PC-9 (cell line): ENCODE measurements at regions not wholly inside any gene's neighbourhood (a gene's known extent, or its start where the extent isn't known, plus 50 kb on each side); places are given as distances from the start of the nearest gene placed in this dataset.

Experiments
- EZH2 ChIP-seq: fragments of 200-600 bp; sonication (generic); IDR thresholded peaks from 2 replicates; pipeline ENCODE4 v1.8.0; 2017; ENCODE audit warnings: antibody characterized with exemption, low read depth
- TF ChIP-seq, protein P1 (sequence below): fragments of 200-600 bp; sonication (generic); conservative IDR thresholded peaks from 2 replicates; pipeline ENCODE4 v1.6.1; 2017; ENCODE audit warnings: mixed run types, antibody characterized with exemption, mild to moderate bottlenecking, moderate library complexity

GRCh38 chr12:84698576-84699333 is 213.8 kb downstream of the SLC6A15 start:
- no peak for TF ChIP-seq EZH2
- TF ChIP-seq, protein P1, sequence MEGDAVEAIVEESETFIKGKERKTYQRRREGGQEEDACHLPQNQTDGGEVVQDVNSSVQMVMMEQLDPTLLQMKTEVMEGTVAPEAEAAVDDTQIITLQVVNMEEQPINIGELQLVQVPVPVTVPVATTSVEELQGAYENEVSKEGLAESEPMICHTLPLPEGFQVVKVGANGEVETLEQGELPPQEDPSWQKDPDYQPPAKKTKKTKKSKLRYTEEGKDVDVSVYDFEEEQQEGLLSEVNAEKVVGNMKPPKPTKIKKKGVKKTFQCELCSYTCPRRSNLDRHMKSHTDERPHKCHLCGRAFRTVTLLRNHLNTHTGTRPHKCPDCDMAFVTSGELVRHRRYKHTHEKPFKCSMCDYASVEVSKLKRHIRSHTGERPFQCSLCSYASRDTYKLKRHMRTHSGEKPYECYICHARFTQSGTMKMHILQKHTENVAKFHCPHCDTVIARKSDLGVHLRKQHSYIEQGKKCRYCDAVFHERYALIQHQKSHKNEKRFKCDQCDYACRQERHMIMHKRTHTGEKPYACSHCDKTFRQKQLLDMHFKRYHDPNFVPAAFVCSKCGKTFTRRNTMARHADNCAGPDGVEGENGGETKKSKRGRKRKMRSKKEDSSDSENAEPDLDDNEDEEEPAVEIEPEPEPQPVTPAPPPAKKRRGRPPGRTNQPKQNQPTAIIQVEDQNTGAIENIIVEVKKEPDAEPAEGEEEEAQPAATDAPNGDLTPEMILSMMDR: no peak
